ENCODE measurements at regions not wholly inside any gene's neighbourhood (a gene's known extent, or its start where the extent isn't known, plus 50 kb on each side); places are given as distances from the start of the nearest gene placed in this dataset.
A peak's percentile ranks its signal among the peaks of the same experiment; 100 is the strongest.

DNA sequence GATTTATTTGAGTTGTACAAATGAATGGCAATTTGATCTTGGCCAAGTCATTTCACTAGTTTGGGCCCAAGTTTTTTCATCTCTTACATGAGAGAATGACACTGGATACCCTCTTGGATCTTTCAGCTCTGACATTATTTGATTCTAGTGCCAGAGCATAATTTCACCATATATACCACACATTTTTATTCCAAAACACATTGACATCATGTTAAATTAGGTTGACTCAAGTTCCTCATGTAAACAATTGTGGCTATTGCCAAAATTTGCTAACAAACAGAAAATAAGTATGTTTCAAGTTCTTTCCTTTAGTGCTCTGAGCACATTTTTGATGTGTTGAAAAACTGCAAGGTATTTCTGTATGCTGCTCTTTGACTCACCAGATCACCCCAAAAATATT, 375.8 kb downstream of the ZNF608 start:
- peaks cover 2% of the 10 kb centered on the region for H3K4me1 ChIP-seq (ENCODE audit: control insufficient read depth, insufficient read depth, low read length)
- no peak overlapping the region for H3K27ac ChIP-seq (ENCODE audit: low read length)
- no peaks in the 10 kb centered on the region for H3K27me3 ChIP-seq (ENCODE audit: control insufficient read depth, insufficient read depth, low read length)
- H3K36me3 ChIP-seq (ENCODE audit: control insufficient read depth, insufficient read depth, low read length): no peaks in the 10 kb centered on the region
- no peak for DNase-seq
- H3K9me3 ChIP-seq (replicated peaks; ENCODE audit: control insufficient read depth, low read depth, low read length): peaks cover 2% of the 10 kb centered on the region
- H3K4me3 ChIP-seq (ENCODE audit: low read length): no peak overlapping the region

- no peaks in the 10 kb centered on the region for H3K36me3 ChIP-seq (ENCODE audit: control insufficient read depth, insufficient read depth, low read length)
- peak; percentile 69 for DNase-seq
- H3K4me3 ChIP-seq (ENCODE audit: low read length): no peak overlapping the region
- no peaks in the 10 kb centered on the region for H3K9me3 ChIP-seq (replicated peaks; ENCODE audit: control insufficient read depth, low read depth, low read length)
- H3K4me1 ChIP-seq (ENCODE audit: control insufficient read depth, insufficient read depth, low read length): peaks cover 3% of the 10 kb centered on the region
- H3K27ac ChIP-seq (ENCODE audit: low read length): no peak overlapping the region
- no peaks in the 10 kb centered on the region for H3K27me3 ChIP-seq (ENCODE audit: control insufficient read depth, insufficient read depth, low read length)
- WGBS (ENCODE audit: insufficient coverage): 34% methylated on average over 3 of the region's 4 CpGs
Measured at GRCh38 chr5:124365361-124365801, 381.1 kb downstream of the ZNF608 start.

DNA sequence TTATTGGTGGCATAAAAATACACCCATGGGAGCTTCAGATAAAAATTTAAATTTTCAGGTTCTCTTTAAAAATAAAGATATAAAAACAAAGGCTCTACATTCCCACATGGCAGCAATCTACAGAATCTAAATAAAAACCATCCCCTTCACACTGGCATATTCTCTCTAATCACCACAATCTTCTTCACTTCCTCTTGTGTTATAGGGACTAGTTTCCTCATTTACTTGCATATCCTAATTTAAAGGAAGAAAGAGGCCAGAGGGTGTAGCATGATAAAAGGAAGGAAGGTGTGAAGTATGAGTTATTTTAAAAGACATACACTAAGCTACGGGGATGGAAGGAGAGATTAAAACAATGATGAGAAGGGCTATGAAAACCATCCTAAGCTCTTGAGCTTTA, 390.5 kb downstream of the ZNF608 start:
- Histone ChIP-seq H3K27me3 (ENCODE audit: control insufficient read depth, insufficient read depth, low read length) (no peaks in the 10 kb centered on the region), H3K4me3 (ENCODE audit: low read length) (no peak overlapping the region), H3K27ac (ENCODE audit: low read length) (no peak overlapping the region), H3K4me1 (ENCODE audit: control insufficient read depth, insufficient read depth, low read length) (no peaks in the 10 kb centered on the region), H3K9me3 (replicated peaks; ENCODE audit: control insufficient read depth, low read depth, low read length) (no peaks in the 10 kb centered on the region), H3K36me3 (ENCODE audit: control insufficient read depth, insufficient read depth, low read length) (no peaks in the 10 kb centered on the region)
- no peak for DNase-seq
- WGBS (ENCODE audit: insufficient coverage): no CpG with 5 or more reads among the region's 1 CpG

DNA sequence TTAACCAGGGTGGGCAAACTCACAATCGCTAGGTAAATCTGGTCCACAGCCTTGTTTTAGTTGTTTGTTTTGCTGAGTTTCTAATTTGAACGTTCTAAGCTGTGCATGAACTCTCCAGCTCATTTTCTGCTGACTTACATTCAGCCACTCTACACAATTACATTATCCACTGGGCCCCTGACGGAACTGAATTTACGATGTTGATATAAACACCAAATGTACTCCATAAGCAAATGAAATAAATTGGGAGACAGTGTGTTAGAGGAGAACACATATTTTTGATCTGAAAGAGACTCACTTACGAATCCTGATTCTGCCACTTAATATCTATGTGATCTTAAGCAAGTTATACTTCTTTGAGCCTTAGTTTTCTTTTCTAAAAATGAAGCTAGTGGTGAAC, 393.4 kb downstream of the ZNF608 start:
- no peak for DNase-seq
- H3K9me3 ChIP-seq (replicated peaks; ENCODE audit: control insufficient read depth, low read depth, low read length): no peaks in the 10 kb centered on the region
- H3K27ac ChIP-seq (ENCODE audit: low read length): no peak overlapping the region
- no peaks in the 10 kb centered on the region for H3K4me1 ChIP-seq (ENCODE audit: control insufficient read depth, insufficient read depth, low read length)
- no peak overlapping the region for H3K4me3 ChIP-seq (ENCODE audit: low read length)
- H3K36me3 ChIP-seq (ENCODE audit: control insufficient read depth, insufficient read depth, low read length): no peaks in the 10 kb centered on the region
- WGBS (ENCODE audit: insufficient coverage): no CpG with 5 or more reads among the region's 5 CpGs
- H3K27me3 ChIP-seq (ENCODE audit: control insufficient read depth, insufficient read depth, low read length): no peaks in the 10 kb centered on the region

GRCh38 chr5:124352312-124352711, 394.1 kb downstream of the ZNF608 start:
- Histone ChIP-seq H3K4me3 (ENCODE audit: low read length) (no peak overlapping the region), H3K27ac (ENCODE audit: low read length) (no peak overlapping the region), H3K9me3 (replicated peaks; ENCODE audit: control insufficient read depth, low read depth, low read length) (no peaks in the 10 kb centered on the region), H3K36me3 (ENCODE audit: control insufficient read depth, insufficient read depth, low read length) (no peaks in the 10 kb centered on the region), H3K27me3 (ENCODE audit: control insufficient read depth, insufficient read depth, low read length) (no peaks in the 10 kb centered on the region), H3K4me1 (ENCODE audit: control insufficient read depth, insufficient read depth, low read length) (no peaks in the 10 kb centered on the region)
- 80% methylated on average over 1 of the region's 4 CpGs for WGBS (ENCODE audit: insufficient coverage)
- DNase-seq: no peak

- Histone ChIP-seq H3K9me3 (replicated peaks; ENCODE audit: control insufficient read depth, low read depth, low read length) (no peaks in the 10 kb centered on the region), H3K4me3 (ENCODE audit: low read length) (no peak overlapping the region), H3K27ac (ENCODE audit: low read length) (no peak overlapping the region), H3K27me3 (ENCODE audit: control insufficient read depth, insufficient read depth, low read length) (no peaks in the 10 kb centered on the region), H3K36me3 (ENCODE audit: control insufficient read depth, insufficient read depth, low read length) (no peaks in the 10 kb centered on the region), H3K4me1 (ENCODE audit: control insufficient read depth, insufficient read depth, low read length) (no peaks in the 10 kb centered on the region)
- no peak for DNase-seq
- WGBS (ENCODE audit: insufficient coverage): no CpG with 5 or more reads among the region's 4 CpGs
Measured at GRCh38 chr5:124349931-124350330, 396.5 kb downstream of the ZNF608 start.

DNA sequence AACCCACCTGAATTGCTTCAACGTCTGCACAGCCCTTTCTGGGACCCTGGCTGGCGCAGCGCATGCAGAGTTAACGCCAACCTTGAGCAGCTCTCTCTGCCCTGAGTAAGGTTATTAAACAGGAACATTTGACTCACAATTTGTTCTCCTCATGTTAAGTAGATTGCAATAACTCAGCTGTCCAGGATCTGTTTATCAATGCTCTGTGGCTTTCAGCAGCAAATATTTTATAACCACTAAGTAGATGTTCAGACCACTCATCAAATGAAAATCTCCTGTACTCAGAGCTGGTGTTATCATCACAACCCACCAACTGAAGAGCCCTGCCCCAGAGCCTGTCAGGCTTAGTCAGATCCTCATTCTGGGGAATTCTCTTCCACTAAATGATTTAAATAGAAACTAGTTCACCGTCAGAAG, 403.0 kb downstream of the ZNF608 start:
- no peaks in the 10 kb centered on the region for H3K9me3 ChIP-seq (replicated peaks; ENCODE audit: control insufficient read depth, low read depth, low read length)
- H3K36me3 ChIP-seq (ENCODE audit: control insufficient read depth, insufficient read depth, low read length): no peaks in the 10 kb centered on the region
- no peak overlapping the region for H3K4me3 ChIP-seq (ENCODE audit: low read length)
- peak; percentile 72 for DNase-seq
- H3K27me3 ChIP-seq (ENCODE audit: control insufficient read depth, insufficient read depth, low read length): no peaks in the 10 kb centered on the region
- 43% methylated on average over 4 of the region's 5 CpGs for WGBS (ENCODE audit: insufficient coverage)
- peaks cover 12% of the 10 kb centered on the region for H3K4me1 ChIP-seq (ENCODE audit: control insufficient read depth, insufficient read depth, low read length)
- H3K27ac ChIP-seq (ENCODE audit: low read length): no peak overlapping the region

GRCh38 chr5:124342986-124343385, 403.5 kb downstream of the ZNF608 start:
- no CpG with 5 or more reads among the region's 1 CpG for WGBS (ENCODE audit: insufficient coverage)
- Histone ChIP-seq H3K27ac (ENCODE audit: low read length) (peak overlapping the region; percentile 32), H3K27me3 (ENCODE audit: control insufficient read depth, insufficient read depth, low read length) (no peaks in the 10 kb centered on the region)

GRCh38 chr5:124342584-124342983, 403.9 kb downstream of the ZNF608 start:
- H3K4me3 ChIP-seq (ENCODE audit: low read length): no peak overlapping the region
- 27% methylated on average over 2 of the region's 7 CpGs for WGBS (ENCODE audit: insufficient coverage)
- H3K9me3 ChIP-seq (replicated peaks; ENCODE audit: control insufficient read depth, low read depth, low read length): no peaks in the 10 kb centered on the region
- no peaks in the 10 kb centered on the region for H3K36me3 ChIP-seq (ENCODE audit: control insufficient read depth, insufficient read depth, low read length)
- H3K27ac ChIP-seq (ENCODE audit: low read length): no peak overlapping the region
- H3K27me3 ChIP-seq (ENCODE audit: control insufficient read depth, insufficient read depth, low read length): no peaks in the 10 kb centered on the region
- peak; percentile 82 for DNase-seq
- peaks cover 12% of the 10 kb centered on the region for H3K4me1 ChIP-seq (ENCODE audit: control insufficient read depth, insufficient read depth, low read length)

More at GRCh38 chr5:124342986-124343385, 403.5 kb downstream of the ZNF608 start:
- Histone ChIP-seq H3K36me3 (ENCODE audit: control insufficient read depth, insufficient read depth, low read length) (no peaks in the 10 kb centered on the region), H3K4me3 (ENCODE audit: low read length) (no peak overlapping the region), H3K9me3 (replicated peaks; ENCODE audit: control insufficient read depth, low read depth, low read length) (no peaks in the 10 kb centered on the region), H3K4me1 (ENCODE audit: control insufficient read depth, insufficient read depth, low read length) (peaks cover 12% of the 10 kb centered on the region)
- peak; percentile 78 for DNase-seq

- H3K4me3 ChIP-seq (ENCODE audit: low read length): no peak overlapping the region
- no peaks in the 10 kb centered on the region for H3K36me3 ChIP-seq (ENCODE audit: control insufficient read depth, insufficient read depth, low read length)
- DNase-seq: peak; percentile 92
- H3K27me3 ChIP-seq (ENCODE audit: control insufficient read depth, insufficient read depth, low read length): no peaks in the 10 kb centered on the region
- H3K9me3 ChIP-seq (replicated peaks; ENCODE audit: control insufficient read depth, low read depth, low read length): no peaks in the 10 kb centered on the region
- H3K4me1 ChIP-seq (ENCODE audit: control insufficient read depth, insufficient read depth, low read length): peaks cover 12% of the 10 kb centered on the region
- H3K27ac ChIP-seq (ENCODE audit: low read length): peak overlapping the region; percentile 70
- WGBS (ENCODE audit: insufficient coverage): no CpG with 5 or more reads among the region's 1 CpG
Measured at GRCh38 chr5:124342027-124342471, 404.4 kb downstream of the ZNF608 start.

All from muscle of leg (tissue), 3 donors.